CD4-positive, CD25-positive, alpha-beta regulatory T cell (primary cell): ENCODE measurements at regions not wholly inside any gene's neighbourhood (a gene's known extent, or its start where the extent isn't known, plus 50 kb on each side); places are given as distances from the start of the nearest gene placed in this dataset.

Experiments
- ATAC-seq, 2 donors: fragments of 150-1000 bp; cut with Tn5 transposase; one replicate each; pipeline ENCODE4 v1.10.0; 2021; ENCODE audit warnings: low read depth in 2 of 2, moderate number of reproducible peaks in 2 of 2, moderate library complexity in 1 of 2
- DNase-seq, 3 donors: peaks; one replicate each; pipeline versions ENCODE4 v3.0.0 to v3.0.0-alpha.2; 2012 to 2022; ENCODE audit warnings: mixed read lengths in 1 of 3
- H3K27ac ChIP-seq: one replicate; pipeline ENCODE4 v1.7.0; 2013; ENCODE audit warnings: mild to moderate bottlenecking, low read length; ENCODE audit not compliant: insufficient read depth, poor library complexity, severe bottlenecking
- H3K27me3 ChIP-seq: one replicate; pipeline ENCODE4 v1.7.0; 2013; ENCODE audit warnings: low read length; ENCODE audit not compliant: control insufficient read depth, insufficient read depth
- H3K36me3 ChIP-seq: one replicate; pipeline ENCODE4 v1.7.0; 2013; ENCODE audit warnings: mild to moderate bottlenecking, low read length, moderate library complexity; ENCODE audit not compliant: control insufficient read depth, insufficient read depth
- H3K4me1 ChIP-seq: 2 replicates; pipeline ENCODE4 v1.7.0; 2013; ENCODE audit warnings: mild to moderate bottlenecking, low read length; ENCODE audit not compliant: insufficient read depth, control insufficient read depth, poor library complexity, severe bottlenecking
- H3K4me3 ChIP-seq: one replicate; pipeline ENCODE4 v1.7.0; 2013; ENCODE audit warnings: low read depth, mild to moderate bottlenecking, low read length, moderate library complexity
- H3K9me3 ChIP-seq, 2 experiments: 1 replicate in 1 of 2; 2 replicates in 1 of 2; pipeline ENCODE4 v1.7.0; 2013; ENCODE audit warnings: low read length in 2 of 2, mild to moderate bottlenecking in 1 of 2, moderate library complexity in 1 of 2; ENCODE audit not compliant: control insufficient read depth in 2 of 2
- H3K27ac Mint-ChIP-seq, 3 donors: one replicate each; pipeline ENCODE4 v1.8.0; 2020 to 2022; ENCODE audit warnings: mild to moderate bottlenecking in 3 of 3, mixed read lengths in 3 of 3, moderate library complexity in 2 of 3
- H3K27me3 Mint-ChIP-seq: one replicate; pipeline ENCODE4 v1.8.0; 2022; ENCODE audit warnings: mild to moderate bottlenecking, mixed read lengths
- H3K36me3 Mint-ChIP-seq: one replicate; pipeline ENCODE4 v1.8.0; 2020; ENCODE audit warnings: mixed read lengths
- H3K4me1 Mint-ChIP-seq, 4 donors: one replicate each; pipeline ENCODE4 v1.8.0; 2020 to 2022; ENCODE audit warnings: mixed read lengths in 4 of 4, mild to moderate bottlenecking in 1 of 4
- H3K4me3 Mint-ChIP-seq, 4 donors: one replicate each; pipeline ENCODE4 v1.8.0; 2020 to 2022; ENCODE audit warnings: mild to moderate bottlenecking in 4 of 4, mixed read lengths in 4 of 4, moderate library complexity in 3 of 4
- H3K9me3 Mint-ChIP-seq, 7 donors: one replicate each; pipeline ENCODE4 v1.8.0; 2020 to 2022; ENCODE audit warnings: mixed read lengths in 7 of 7, mild to moderate bottlenecking in 3 of 7, moderate library complexity in 2 of 7

GRCh38 chr4:89579771-89580170 lies 257.2 kb downstream of the SNCA start:
- Histone ChIP-seq H3K4me3 (no peak overlapping the region), H3K27ac (no peak overlapping the region), H3K27me3 (no peaks in the 10 kb centered on the region), H3K36me3 (no peaks in the 10 kb centered on the region), H3K9me3 (no peaks in the 10 kb centered on the region), H3K4me1 (no peaks in the 10 kb centered on the region)
- Mint-ChIP-seq H3K4me1 (no peaks in the 10 kb centered on the region), H3K36me3 (no peaks in the 10 kb centered on the region), H3K27me3 (no peaks in the 10 kb centered on the region), H3K27ac (no peak overlapping the region), H3K9me3 (peaks cover 0 to 1% (median 0%) of the 10 kb centered on the region in 7 donors), H3K4me3 (no peak overlapping the region)
- DNase-seq (no peak), ATAC-seq (no peak)

GRCh38 chr4:89576246-89576645 lies 260.7 kb downstream of the SNCA start:
- no peak for DNase-seq
- no peaks in the 10 kb centered on the region for H3K9me3 ChIP-seq
- Mint-ChIP-seq H3K4me1 (no peaks in the 10 kb centered on the region), H3K27ac (no peak overlapping the region), H3K36me3 (no peaks in the 10 kb centered on the region), H3K27me3 (no peaks in the 10 kb centered on the region), H3K4me3 (no peak overlapping the region), H3K9me3 (peaks cover 0 to under 1% (median 0%) of the 10 kb centered on the region in 7 donors)
- no peak overlapping the region for H3K27ac ChIP-seq
- no peaks in the 10 kb centered on the region for H3K27me3 ChIP-seq
- no peak for ATAC-seq
- no peaks in the 10 kb centered on the region for H3K36me3 ChIP-seq
- H3K4me3 ChIP-seq = no peak overlapping the region
- H3K4me1 ChIP-seq = no peaks in the 10 kb centered on the region

DNA sequence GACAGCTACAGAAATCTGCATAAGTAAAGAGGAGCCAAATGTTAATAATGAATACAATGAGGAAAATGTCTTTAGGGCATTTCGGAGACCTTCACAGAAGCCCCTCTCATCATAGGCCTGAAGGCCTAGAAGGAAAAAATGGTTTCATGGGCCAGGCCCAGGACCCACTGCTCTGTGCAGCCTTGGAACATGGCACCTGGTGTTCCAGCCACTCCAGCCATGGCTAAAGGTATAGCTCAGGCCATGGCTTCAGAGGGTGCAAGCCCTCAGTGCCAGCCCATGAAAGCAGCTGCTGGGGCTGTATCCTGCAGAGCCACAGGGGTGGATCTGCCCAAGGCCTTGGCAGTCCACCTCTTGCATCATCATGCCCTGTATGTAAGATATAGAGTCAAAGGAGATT lies 261.1 kb downstream of the SNCA start:
- Mint-ChIP-seq H3K27me3 (no peaks in the 10 kb centered on the region), H3K27ac (no peak overlapping the region), H3K9me3 (no peaks in the 10 kb centered on the region), H3K4me1 (no peaks in the 10 kb centered on the region), H3K36me3 (no peaks in the 10 kb centered on the region), H3K4me3 (no peak overlapping the region)
- H3K27me3 ChIP-seq = no peaks in the 10 kb centered on the region
- no peak overlapping the region for H3K27ac ChIP-seq
- DNase-seq (no peak), ATAC-seq (no peak)
- no peak overlapping the region for H3K4me3 ChIP-seq
- H3K36me3 ChIP-seq = no peaks in the 10 kb centered on the region
- H3K4me1 ChIP-seq = no peaks in the 10 kb centered on the region
- H3K9me3 ChIP-seq = no peaks in the 10 kb centered on the region

DNA sequence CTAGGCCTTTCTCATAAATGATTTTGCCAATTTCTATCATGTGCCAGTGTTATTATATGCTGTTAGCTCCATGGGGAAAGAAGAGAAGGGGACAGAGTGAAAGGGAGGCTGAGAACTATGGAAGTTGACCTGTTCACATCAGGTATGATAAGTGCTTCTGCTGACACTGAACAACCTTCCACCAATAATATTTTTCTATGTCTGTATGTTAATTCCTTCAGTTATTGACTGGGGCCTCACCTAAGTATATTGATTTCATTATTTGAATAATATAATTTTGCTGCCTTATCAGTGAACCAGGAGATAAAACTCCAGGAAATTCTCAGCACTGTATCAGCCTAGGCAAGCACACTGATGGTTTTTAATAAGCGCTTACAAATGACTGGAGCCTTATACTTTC lies 262.8 kb downstream of the SNCA start:
- no peaks in the 10 kb centered on the region for H3K9me3 Mint-ChIP-seq
- Histone ChIP-seq H3K4me3 (no peak overlapping the region), H3K9me3 (no peaks in the 10 kb centered on the region), H3K27me3 (no peaks in the 10 kb centered on the region), H3K27ac (no peak overlapping the region), H3K4me1 (no peaks in the 10 kb centered on the region), H3K36me3 (no peaks in the 10 kb centered on the region)
- no peak for DNase-seq
- H3K36me3 Mint-ChIP-seq = no peaks in the 10 kb centered on the region
- peaks cover 6% of the 10 kb centered on the region for H3K27me3 Mint-ChIP-seq
- H3K27ac Mint-ChIP-seq = no peak overlapping the region
- ATAC-seq = no peak
- no peak overlapping the region for H3K4me3 Mint-ChIP-seq
- no peaks in the 10 kb centered on the region for H3K4me1 Mint-ChIP-seq

GRCh38 chr4:89573656-89574055 lies 263.3 kb downstream of the SNCA start:
- no peak overlapping the region for H3K27ac Mint-ChIP-seq
- H3K4me1 Mint-ChIP-seq = no peaks in the 10 kb centered on the region
- H3K27ac ChIP-seq = no peak overlapping the region
- no peak overlapping the region for H3K4me3 ChIP-seq
- no peak overlapping the region for H3K4me3 Mint-ChIP-seq
- H3K9me3 Mint-ChIP-seq = no peaks in the 10 kb centered on the region
- no peaks in the 10 kb centered on the region for H3K9me3 ChIP-seq
- H3K36me3 Mint-ChIP-seq = no peaks in the 10 kb centered on the region
- H3K27me3 ChIP-seq = no peaks in the 10 kb centered on the region
- no peaks in the 10 kb centered on the region for H3K4me1 ChIP-seq
- no peak for ATAC-seq
- H3K36me3 ChIP-seq = no peaks in the 10 kb centered on the region
- H3K27me3 Mint-ChIP-seq = peaks cover 6% of the 10 kb centered on the region
- no peak for DNase-seq

DNA sequence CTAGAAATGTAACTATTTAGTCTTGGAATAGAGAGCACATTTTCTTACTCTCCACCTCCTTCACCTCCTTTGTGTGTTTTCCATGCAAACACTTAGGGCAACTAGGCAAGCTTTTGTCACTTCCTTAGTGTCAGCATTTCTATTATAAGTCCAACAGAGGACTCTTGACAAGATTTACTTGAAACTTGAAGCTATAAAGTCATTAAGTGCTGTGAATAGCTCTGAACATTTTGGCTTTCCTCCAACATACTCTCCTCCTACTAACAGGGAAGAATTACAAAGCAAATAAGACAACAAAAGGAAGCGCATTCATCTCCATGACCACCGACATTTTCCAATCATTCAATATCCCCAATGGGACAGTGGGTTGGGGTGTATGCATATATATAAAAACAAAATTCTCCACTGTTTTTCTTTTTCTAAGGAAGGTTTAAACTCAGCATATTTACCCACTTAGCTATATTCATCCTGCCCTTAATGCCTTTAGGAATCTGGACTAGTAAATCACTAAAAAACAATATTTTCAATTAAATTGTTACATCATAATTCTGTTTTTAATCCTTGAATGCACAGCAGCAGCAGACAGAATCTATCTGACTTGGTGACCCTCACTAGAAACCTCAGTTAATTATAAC lies 264.6 kb downstream of the SNCA start:
- DNase-seq = no peak
- Mint-ChIP-seq H3K27ac (no peak overlapping the region), H3K9me3 (peaks cover 0 to under 1% (median 0%) of the 10 kb centered on the region in 7 donors), H3K36me3 (no peaks in the 10 kb centered on the region), H3K27me3 (peaks cover 6% of the 10 kb centered on the region), H3K4me1 (no peaks in the 10 kb centered on the region), H3K4me3 (no peak overlapping the region)
- Histone ChIP-seq H3K9me3 (no peaks in the 10 kb centered on the region), H3K4me3 (no peak overlapping the region), H3K36me3 (no peaks in the 10 kb centered on the region), H3K27ac (no peak overlapping the region), H3K4me1 (no peaks in the 10 kb centered on the region), H3K27me3 (no peaks in the 10 kb centered on the region)
- no peak for ATAC-seq

DNA sequence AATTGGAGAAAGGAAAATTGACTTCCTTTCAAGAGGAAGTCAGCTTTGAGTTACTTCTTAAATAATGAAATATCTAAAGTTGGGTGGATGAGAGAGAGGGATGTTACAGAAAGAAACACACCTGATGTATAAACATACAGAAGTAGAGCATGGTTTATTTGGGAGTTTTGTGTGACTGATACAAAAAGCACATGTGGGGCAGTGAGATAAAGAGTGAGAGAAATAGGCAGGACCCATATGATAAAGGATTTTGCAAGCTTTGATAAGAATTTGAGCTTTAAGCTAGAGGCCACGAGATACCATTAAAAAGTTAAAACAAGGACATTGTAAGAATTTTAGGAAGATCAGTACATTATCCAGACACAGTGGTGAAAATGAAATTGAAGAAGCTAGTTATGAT lies 263.3 kb upstream of the GPRIN3 start:
- no peak for ATAC-seq

DNA sequence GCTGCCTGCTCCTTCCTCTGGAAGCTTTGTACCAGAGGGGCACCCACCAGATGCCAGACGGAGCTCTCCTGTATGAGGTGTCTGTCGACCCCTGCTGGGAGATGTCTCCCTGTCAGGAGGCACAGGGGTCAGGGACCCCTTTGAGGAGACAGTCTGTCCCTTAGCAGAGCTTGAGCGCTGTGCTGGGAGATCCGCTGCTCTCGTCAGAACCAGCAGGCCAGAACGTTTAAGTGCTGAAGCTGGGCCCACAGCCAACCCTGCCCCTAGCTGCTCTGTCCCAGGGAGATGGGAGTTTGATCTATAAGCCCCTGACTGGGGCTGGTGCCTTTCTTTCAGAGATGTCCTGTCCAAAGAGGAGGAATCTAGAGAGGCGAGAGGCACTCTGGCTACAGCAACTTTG lies 260.3 kb upstream of the GPRIN3 start:
- ATAC-seq = no peak
- Histone ChIP-seq H3K36me3 (no peaks in the 10 kb centered on the region), H3K9me3 (no peaks in the 10 kb centered on the region), H3K27ac (no peak overlapping the region), H3K27me3 (no peaks in the 10 kb centered on the region), H3K4me1 (no peaks in the 10 kb centered on the region), H3K4me3 (no peak overlapping the region)
- Mint-ChIP-seq H3K27me3 (peaks cover 10% of the 10 kb centered on the region), H3K27ac (no peak overlapping the region), H3K4me3 (no peak overlapping the region), H3K36me3 (no peaks in the 10 kb centered on the region), H3K9me3 (peaks cover 0 to 3% (median 0%) of the 10 kb centered on the region in 7 donors), H3K4me1 (no peaks in the 10 kb centered on the region)
- DNase-seq = no peak

More for the DNA sequence above, 263.3 kb upstream of the GPRIN3 start:
- no peaks in the 10 kb centered on the region for H3K36me3 Mint-ChIP-seq
- H3K27ac Mint-ChIP-seq = no peak overlapping the region
- no peaks in the 10 kb centered on the region for H3K27me3 ChIP-seq
- no peaks in the 10 kb centered on the region for H3K4me1 ChIP-seq
- DNase-seq = no peak
- H3K4me3 Mint-ChIP-seq = no peak overlapping the region
- peaks cover 10% of the 10 kb centered on the region for H3K27me3 Mint-ChIP-seq
- H3K4me3 ChIP-seq = no peak overlapping the region
- peaks cover 0 to 3% (median 0%) of the 10 kb centered on the region in 7 donors for H3K9me3 Mint-ChIP-seq
- no peaks in the 10 kb centered on the region for H3K36me3 ChIP-seq
- H3K4me1 Mint-ChIP-seq = no peaks in the 10 kb centered on the region
- no peak overlapping the region for H3K27ac ChIP-seq
- no peaks in the 10 kb centered on the region for H3K9me3 ChIP-seq
